ENCODE measurements at regions not wholly inside any gene's neighbourhood (a gene's known extent, or its start where the extent isn't known, plus 50 kb on each side); places are given as distances from the start of the nearest gene placed in this dataset.

- H3K79me2 ChIP-seq (ENCODE audit: insufficient read depth, low read length) = no peaks in the 10 kb centered on the region
- H3K4me1 ChIP-seq (ENCODE audit: insufficient read depth, low read length) = no peaks in the 10 kb centered on the region
- no peak overlapping the region for H3K4me2 ChIP-seq (ENCODE audit: low read length)
- TF ChIP-seq CTCF (IDR thresholded peaks at IDR 0.05; ENCODE audit: insufficient read depth, low read depth, low read length) (no peak), EZH2 (IDR thresholded peaks at IDR 0.05; ENCODE audit: insufficient read depth, low read length) (no peak)
- no peak overlapping the region for H3K4me3 ChIP-seq (ENCODE audit: insufficient read depth, low read depth, low read length)
- H3K9me3 Mint-ChIP-seq (ENCODE audit: unreplicated experiment) = peaks cover 1% of the 10 kb centered on the region
- H3K4me1 Mint-ChIP-seq (ENCODE audit: low read depth, unreplicated experiment) = peaks cover 14% of the 10 kb centered on the region
- no peaks in the 10 kb centered on the region for H3K27me3 Mint-ChIP-seq (ENCODE audit: low read depth, unreplicated experiment)
- no peak for FAIRE-seq
- no peaks in the 10 kb centered on the region for H3K27me3 ChIP-seq (ENCODE audit: insufficient read depth, low read length)
- no peak overlapping the region for H2AFZ ChIP-seq (ENCODE audit: low read depth, low read length)
- H3K9me3 ChIP-seq (ENCODE audit: insufficient read depth, low read depth, low read length) = no peaks in the 10 kb centered on the region
- peak; percentile 56 for DNase-seq (ENCODE audit: low read depth)
- H3K36me3 Mint-ChIP-seq (ENCODE audit: low read depth, unreplicated experiment) = no peaks in the 10 kb centered on the region
- no peak overlapping the region for H3K4me3 Mint-ChIP-seq (ENCODE audit: unreplicated experiment)
- H3K36me3 ChIP-seq (ENCODE audit: insufficient read depth, low read length) = no peaks in the 10 kb centered on the region
- no peaks in the 10 kb centered on the region for H4K20me1 ChIP-seq (ENCODE audit: insufficient read depth, low read length)
- H3K27ac Mint-ChIP-seq (ENCODE audit: unreplicated experiment) = peak overlapping the region; percentile 69
- H3K9ac ChIP-seq (ENCODE audit: low read length) = no peak overlapping the region
- no peak overlapping the region for H3K27ac ChIP-seq (ENCODE audit: low read depth, low read length)
Measured at GRCh38 chr5:106312360-106312759, 1358.4 kb downstream of the EFNA5 start.

GRCh38 chr5:106311230-106311915 is 1359.4 kb downstream of the EFNA5 start:
- Histone ChIP-seq H3K79me2 (ENCODE audit: insufficient read depth, low read length) (no peaks in the 10 kb centered on the region), H3K36me3 (ENCODE audit: insufficient read depth, low read length) (no peaks in the 10 kb centered on the region), H3K27me3 (ENCODE audit: insufficient read depth, low read length) (no peaks in the 10 kb centered on the region), H3K9ac (ENCODE audit: low read length) (no peak overlapping the region), H3K27ac (ENCODE audit: low read depth, low read length) (no peak overlapping the region), H3K4me3 (ENCODE audit: insufficient read depth, low read depth, low read length) (no peak overlapping the region), H2AFZ (ENCODE audit: low read depth, low read length) (no peak overlapping the region), H4K20me1 (ENCODE audit: insufficient read depth, low read length) (no peaks in the 10 kb centered on the region), H3K9me3 (ENCODE audit: insufficient read depth, low read depth, low read length) (no peaks in the 10 kb centered on the region), H3K4me2 (ENCODE audit: low read length) (no peak overlapping the region), H3K4me1 (ENCODE audit: insufficient read depth, low read length) (no peaks in the 10 kb centered on the region)
- peak overlapping the region; percentile 76 for H3K27ac Mint-ChIP-seq (ENCODE audit: unreplicated experiment)
- no peaks in the 10 kb centered on the region for H3K36me3 Mint-ChIP-seq (ENCODE audit: low read depth, unreplicated experiment)
- H3K4me1 Mint-ChIP-seq (ENCODE audit: low read depth, unreplicated experiment) = peaks cover 21% of the 10 kb centered on the region
- no peaks in the 10 kb centered on the region for H3K9me3 Mint-ChIP-seq (ENCODE audit: unreplicated experiment)
- no peak overlapping the region for H3K4me3 Mint-ChIP-seq (ENCODE audit: unreplicated experiment)
- TF ChIP-seq EZH2 (IDR thresholded peaks at IDR 0.05; ENCODE audit: insufficient read depth, low read length) (no peak), CTCF (IDR thresholded peaks at IDR 0.05; ENCODE audit: insufficient read depth, low read depth, low read length) (no peak)
- no peaks in the 10 kb centered on the region for H3K27me3 Mint-ChIP-seq (ENCODE audit: low read depth, unreplicated experiment)
- FAIRE-seq (no peak), DNase-seq (ENCODE audit: low read depth) (peak; percentile 37)

- no peaks in the 10 kb centered on the region for H3K36me3 Mint-ChIP-seq (ENCODE audit: low read depth, unreplicated experiment)
- Histone ChIP-seq H3K9me3 (ENCODE audit: insufficient read depth, low read depth, low read length) (no peaks in the 10 kb centered on the region), H3K4me1 (ENCODE audit: insufficient read depth, low read length) (no peaks in the 10 kb centered on the region), H3K36me3 (ENCODE audit: insufficient read depth, low read length) (no peaks in the 10 kb centered on the region), H3K9ac (ENCODE audit: low read length) (no peak overlapping the region), H3K27me3 (ENCODE audit: insufficient read depth, low read length) (no peaks in the 10 kb centered on the region), H3K79me2 (ENCODE audit: insufficient read depth, low read length) (no peaks in the 10 kb centered on the region), H3K27ac (ENCODE audit: low read depth, low read length) (no peak overlapping the region), H3K4me2 (ENCODE audit: low read length) (no peak overlapping the region), H4K20me1 (ENCODE audit: insufficient read depth, low read length) (no peaks in the 10 kb centered on the region), H3K4me3 (ENCODE audit: insufficient read depth, low read depth, low read length) (no peak overlapping the region), H2AFZ (ENCODE audit: low read depth, low read length) (peak overlapping the region; percentile 49)
- no peak overlapping the region for H3K4me3 Mint-ChIP-seq (ENCODE audit: unreplicated experiment)
- peaks cover 28% of the 10 kb centered on the region for H3K4me1 Mint-ChIP-seq (ENCODE audit: low read depth, unreplicated experiment)
- FAIRE-seq (no peak), DNase-seq (ENCODE audit: low read depth) (peak; percentile 70)
- no peaks in the 10 kb centered on the region for H3K9me3 Mint-ChIP-seq (ENCODE audit: unreplicated experiment)
- H3K27ac Mint-ChIP-seq (ENCODE audit: unreplicated experiment) = peak overlapping the region; percentile 99
- no peak for TF ChIP-seq CTCF (IDR thresholded peaks at IDR 0.05; ENCODE audit: insufficient read depth, low read depth, low read length)
- no peak for TF ChIP-seq EZH2 (IDR thresholded peaks at IDR 0.05; ENCODE audit: insufficient read depth, low read length)
- H3K27me3 Mint-ChIP-seq (ENCODE audit: low read depth, unreplicated experiment) = no peaks in the 10 kb centered on the region
Measured at GRCh38 chr5:106307265-106307664, 1363.5 kb downstream of the EFNA5 start.

All from astrocyte (in vitro differentiated cells and primary cell).